ENCODE measurements at regions not wholly inside any gene's neighbourhood (a gene's known extent, or its start where the extent isn't known, plus 50 kb on each side); places are given as distances from the start of the nearest gene placed in this dataset.
"Not testable (repeated sequence)": the region's sequence is repeated elsewhere in the genome, so short reads cannot be mapped to it uniquely, and the experiment has no call there.

- DNase-seq (ENCODE audit: low read depth in 2 of 2), result not testable (repeated sequence)
Measured at GRCh38 chr15:22200417-22200816, 120.1 kb downstream of the OR4M2 start.

- DNase-seq (ENCODE audit: low read depth in 2 of 2), result not testable (repeated sequence)
Measured at GRCh38 chr15:22201993-22202659, 121.8 kb downstream of the OR4M2 start.

GRCh38 chr15:22203208-22203607, 122.9 kb downstream of the OR4M2 start:
- DNase-seq (ENCODE audit: low read depth in 2 of 2), result not testable (repeated sequence)

- not testable (repeated sequence) for DNase-seq (ENCODE audit: low read depth in 2 of 2)
Measured at GRCh38 chr15:22209086-22209485, 128.8 kb downstream of the OR4M2 start.

GRCh38 chr15:22222596-22222995, 142.3 kb downstream of the OR4M2 start:
- not testable (repeated sequence) for DNase-seq (ENCODE audit: low read depth in 2 of 2)

GRCh38 chr15:22224241-22224671, 143.9 kb downstream of the OR4M2 start:
- DNase-seq (ENCODE audit: low read depth in 2 of 2), result no peak

- DNase-seq (ENCODE audit: low read depth in 2 of 2), result not testable (repeated sequence)
Measured at GRCh38 chr15:22224961-22225360, 144.6 kb downstream of the OR4M2 start.

- DNase-seq (ENCODE audit: low read depth in 2 of 2), result no peak
Measured at GRCh38 chr15:22226034-22226790, 145.9 kb downstream of the OR4M2 start.

GRCh38 chr15:22227411-22228100, 147.2 kb downstream of the OR4M2 start:
- DNase-seq (ENCODE audit: low read depth in 2 of 2), result no peak

- DNase-seq (ENCODE audit: low read depth in 2 of 2), result no peak
Measured at GRCh38 chr15:22228101-22228762, 147.9 kb downstream of the OR4M2 start.

GRCh38 chr15:22229990-22230819, 149.9 kb downstream of the OR4M2 start:
- no peak for DNase-seq (ENCODE audit: low read depth in 2 of 2)

- no peak for DNase-seq (ENCODE audit: low read depth in 2 of 2)
Measured at GRCh38 chr15:22231603-22232002, 151.3 kb downstream of the OR4M2 start.

- DNase-seq (ENCODE audit: low read depth in 2 of 2), result no peak
Measured at GRCh38 chr15:22232675-22233074, 152.3 kb downstream of the OR4M2 start.

- DNase-seq (ENCODE audit: low read depth in 2 of 2), result not testable (repeated sequence)
Measured at GRCh38 chr15:22235261-22235930, 155.1 kb downstream of the OR4M2 start.

GRCh38 chr15:22236469-22236868, 156.1 kb downstream of the OR4M2 start:
- DNase-seq (ENCODE audit: low read depth in 2 of 2), result no peak

- DNase-seq (ENCODE audit: low read depth in 2 of 2), result no peak
Measured at GRCh38 chr15:22237891-22238275, 157.6 kb downstream of the OR4M2 start.

GRCh38 chr15:22238276-22238958, 158.1 kb downstream of the OR4M2 start:
- DNase-seq (ENCODE audit: low read depth in 2 of 2), result not testable (repeated sequence)

GRCh38 chr15:22238959-22239805, 158.9 kb downstream of the OR4M2 start:
- not testable (repeated sequence) for DNase-seq (ENCODE audit: low read depth in 2 of 2)

- no peak for DNase-seq (ENCODE audit: low read depth in 2 of 2)
Measured at GRCh38 chr15:22239806-22240180, 159.5 kb downstream of the OR4M2 start.
